ENCODE measurements at regions not wholly inside any gene's neighbourhood (a gene's known extent, or its start where the extent isn't known, plus 50 kb on each side); places are given as distances from the start of the nearest gene placed in this dataset.

GRCh38 chrY:7317571-7317970 is 406.0 kb upstream of the AMELY start:
- H3K79me2 ChIP-seq (replicated peaks; ENCODE audit: insufficient read depth) = peaks cover 49% of the 10 kb centered on the region

More at GRCh38 chrY:7317571-7317970, 406.0 kb upstream of the AMELY start:
- no peaks in the 10 kb centered on the region for H4K20me1 ChIP-seq (replicated peaks; ENCODE audit: insufficient read depth)
- no peak overlapping the region for H3K27ac ChIP-seq (ENCODE audit: low read depth)
- peaks cover 37% of the 10 kb centered on the region for H3K4me1 Mint-ChIP-seq
- H2AFZ ChIP-seq = no peak overlapping the region
- no peak overlapping the region for H3K27ac Mint-ChIP-seq
- no peak for ATAC-seq
- H3K36me3 Mint-ChIP-seq (ENCODE audit: low read depth) = peaks cover 24% of the 10 kb centered on the region
- H3K27me3 ChIP-seq (ENCODE audit: insufficient read depth) = no peaks in the 10 kb centered on the region
- H3F3A ChIP-seq (replicated peaks; ENCODE audit: low read depth) = no peaks in the 10 kb centered on the region
- no peak overlapping the region for H3K4me2 ChIP-seq
- DNase-seq (ENCODE audit: low spot score) = no peak
- no peak overlapping the region for H3K4me3 ChIP-seq
- H3K27me3 Mint-ChIP-seq (ENCODE audit: insufficient read depth, low read depth, poor library complexity) = no peaks in the 10 kb centered on the region
- H3K9me2 ChIP-seq (ENCODE audit: insufficient read depth) = no peaks in the 10 kb centered on the region
- H3K4me3 Mint-ChIP-seq = no peak overlapping the region
- peaks cover 15% of the 10 kb centered on the region for H3K4me1 ChIP-seq (ENCODE audit: insufficient read depth)
- TF ChIP-seq EZH2 (IDR thresholded peaks at IDR 0.05; ENCODE audit: low read depth, unreplicated experiment) (no peak), STAT1 (IDR thresholded peaks at IDR 0.05; ENCODE audit: unreplicated experiment) (no peak), ZNF462 (CRISPR knock-in tag; IDR thresholded peaks at IDR 0.05) (no peak), REST (IDR thresholded peaks at IDR 0.05; ENCODE audit: unreplicated experiment) (no peak), ZNF114 (CRISPR knock-in tag; IDR thresholded peaks at IDR 0.05) (no peak), ZNF331 (CRISPR knock-in tag; IDR thresholded peaks at IDR 0.05; ENCODE audit: low read depth) (no peak), ETS1 (IDR thresholded peaks at IDR 0.05) (no peak), JUNB (IDR thresholded peaks at IDR 0.05; ENCODE audit: unreplicated experiment) (no peak), CTCF (conservative IDR thresholded peaks at IDR 0.05; ENCODE audit: low read depth in 2 of 2) (no peak), POLR2AphosphoS5 (IDR thresholded peaks at IDR 0.05; ENCODE audit: low read depth) (no peak)
- no peaks in the 10 kb centered on the region for H3K9me3 Mint-ChIP-seq
- H3K36me3 ChIP-seq (ENCODE audit: insufficient read depth) = no peaks in the 10 kb centered on the region

All from GM23338 (cell line).